HepG2 (cell line): ENCODE measurements at regions not wholly inside any gene's neighbourhood (a gene's known extent, or its start where the extent isn't known, plus 50 kb on each side); places are given as distances from the start of the nearest gene placed in this dataset.

Source experiments
- ATAC-seq: fragments of 200-7000 bp; cut with Tn5 transposase; 3 replicates; pipeline ENCODE4 v1.9.1; 2020; ENCODE audit warnings: mild to moderate bottlenecking, moderate library complexity
- BruUV-seq: library from RNA; stranded (reverse); fragments of 400-500 nt; replicated peaks from 2 replicates; lab custom pipeline; 2021; lab: Mats Ljungman, UMichigan
- CTCF ChIA-PET: fragments of 300-600 bp; formaldehyde crosslinking; extraction: SDS; loops from one replicate; lab custom pipeline; 2021; ENCODE audit warnings: low total read pairs, inconsistent platforms, low intra/inter-chr PET ratio; lab: Yijun Ruan, JAX
- POLR2A ChIA-PET: fragments of 350-600 bp; sonication (Branson Sonifier 250); formaldehyde crosslinking; loops from one replicate; lab custom pipeline; 2020; ENCODE audit warnings: antibody characterized with exemption, inconsistent platforms; lab: Yijun Ruan, JAX
- DNase-seq: peaks from one replicate; pipeline ENCODE4 v3.0.0-alpha.2; 2015; ENCODE audit warnings: low spot score
- FAIRE-seq: peaks from 3 replicates; lab custom pipeline; 2011; peaks lifted over from hg19 to GRCh38; lab: Jason Lieb, UNC
- H2AFZ ChIP-seq: one replicate; pipeline ENCODE4 v1.6.1; 2011; ENCODE audit warnings: low read length, inconsistent platforms
- H3K27ac ChIP-seq: fragments of 300-600 bp; 3 replicates; pipeline ENCODE4 v1.8.0; 2011; ENCODE audit warnings: mixed run types, mild to moderate bottlenecking, mixed read lengths, low read length, inconsistent platforms; ENCODE audit not compliant: insufficient read depth; ENCODE audit errors: extremely low read length
- H3K27me3 ChIP-seq, 2 experiments: fragments of 200-600 bp in 1 of 2; 2 replicates in 1 of 2; 3 replicates in 1 of 2; pipeline versions ENCODE4 v1.6.0 to v1.8.0; 2011; ENCODE audit warnings: low read length in 2 of 2, mild to moderate bottlenecking in 2 of 2, moderate library complexity in 2 of 2, inconsistent platforms in 1 of 2; ENCODE audit not compliant: insufficient read depth in 2 of 2, control insufficient read depth in 1 of 2
- H3K36me3 ChIP-seq, 2 experiments: fragments of 200-600 bp in 1 of 2; replicated peaks in 1 of 2; 2 replicates in 1 of 2; 3 replicates in 1 of 2; pipeline versions ENCODE4 v1.5.1 to v1.8.0; 2011; ENCODE audit warnings: low read length in 2 of 2, inconsistent platforms in 1 of 2; ENCODE audit not compliant: insufficient read depth in 2 of 2, control insufficient read depth in 1 of 2
- H3K4me1 ChIP-seq: 2 replicates; pipeline ENCODE4 v1.5.1; 2012; ENCODE audit warnings: low read length, inconsistent platforms; ENCODE audit not compliant: insufficient read depth
- H3K4me2 ChIP-seq: 2 replicates; pipeline ENCODE4 v1.6.0; 2011; ENCODE audit warnings: low read depth, low read length, inconsistent platforms
- H3K4me3 ChIP-seq, 3 experiments: fragments of 200-600 bp in 1 of 3; sonication (generic), shearing (Covaris generic) in 1 of 3; replicated peaks in 1 of 3; 2 replicates each; pipeline ENCODE4 v1.5.1; 2011 to 2016; ENCODE audit warnings: low read length in 3 of 3, inconsistent platforms in 2 of 3, low read depth in 2 of 3, mild to moderate bottlenecking in 2 of 3, control low read depth in 1 of 3, mixed read lengths in 1 of 3; ENCODE audit not compliant: insufficient read depth in 1 of 3
- H3K79me2 ChIP-seq: one replicate; pipeline ENCODE4 v1.6.1; 2011; ENCODE audit warnings: low read length, inconsistent platforms; ENCODE audit not compliant: insufficient read depth
- H3K9ac ChIP-seq: 2 replicates; pipeline ENCODE4 v1.6.0; 2011; ENCODE audit warnings: mild to moderate bottlenecking, low read depth, low read length, inconsistent platforms; ENCODE audit not compliant: insufficient read depth
- H3K9me3 ChIP-seq: 2 replicates; pipeline ENCODE4 v1.5.1; 2012; ENCODE audit warnings: mild to moderate bottlenecking, low read length
- H4K20me1 ChIP-seq: 2 replicates; pipeline ENCODE4 v1.6.0; 2011; ENCODE audit warnings: inconsistent platforms, mild to moderate bottlenecking, low read length, moderate library complexity; ENCODE audit not compliant: insufficient read depth
- ATF1 ChIP-seq: IDR thresholded peaks from 2 replicates; pipeline ENCODE4 v1.6.1; 2016; ENCODE audit warnings: mild to moderate bottlenecking, control low read depth
- ATF5 ChIP-seq: sonication (generic); formaldehyde crosslinking; IDR thresholded peaks from 2 replicates; pipeline ENCODE4 v1.4.0; 2020; ENCODE audit warnings: mild to moderate bottlenecking, low read depth, missing genetic modification reagents
- ATM ChIP-seq: fragments of 450-650 bp; IDR thresholded peaks from 2 replicates; pipeline ENCODE4 v1.7.1; 2017; ENCODE audit warnings: mild to moderate bottlenecking, borderline replicate concordance
- ELF1 ChIP-seq: sonication (generic); formaldehyde crosslinking; IDR thresholded peaks from 2 replicates; pipeline ENCODE4 v1.4.0; 2020; ENCODE audit warnings: missing genetic modification reagents
- FOXA1 ChIP-seq, 2 experiments: fragments of 450-650 bp in 1 of 2; sonication (generic) in 1 of 2; formaldehyde crosslinking in 1 of 2; IDR thresholded peaks; 2 replicates each; pipeline versions ENCODE4 v1.4.0 to v1.6.1; 2016 to 2020; ENCODE audit warnings: missing genetic modification reagents in 1 of 2
- GZF1 ChIP-seq: sonication (generic); formaldehyde crosslinking; IDR thresholded peaks from 2 replicates; pipeline ENCODE4 v1.5.1; 2020; ENCODE audit warnings: mild to moderate bottlenecking, missing genetic modification reagents
- HIC2 ChIP-seq: sonication (generic); formaldehyde crosslinking; IDR thresholded peaks from 2 replicates; pipeline ENCODE4 v1.9.0; 2022; ENCODE audit warnings: low read depth, missing genetic modification reagents
- MNT ChIP-seq: fragments of 450-650 bp; IDR thresholded peaks from 2 replicates; pipeline ENCODE4 v1.6.1; 2016
- RORA ChIP-seq: sonication (generic); formaldehyde crosslinking; IDR thresholded peaks from 2 replicates; pipeline ENCODE4 v1.5.0; 2020; ENCODE audit warnings: mild to moderate bottlenecking, missing genetic modification reagents, moderate library complexity
- TEF ChIP-seq: sonication (generic); formaldehyde crosslinking; IDR thresholded peaks from 2 replicates; pipeline ENCODE4 v1.5.0; 2020; ENCODE audit warnings: missing genetic modification reagents
- U2AF2 ChIP-seq: fragments of 200-400 bp; formaldehyde crosslinking; IDR thresholded peaks from 2 replicates; pipeline ENCODE4 v1.6.1; 2017; ENCODE audit warnings: low read depth, mild to moderate bottlenecking, low read length
- ZNF263 ChIP-seq: sonication (generic); formaldehyde crosslinking; IDR thresholded peaks from 2 replicates; pipeline ENCODE4 v1.4.0; 2020; ENCODE audit warnings: missing genetic modification reagents
- ZNF350 ChIP-seq: sonication (generic); formaldehyde crosslinking; IDR thresholded peaks from 2 replicates; pipeline ENCODE4 v1.4.0; 2020; ENCODE audit warnings: mild to moderate bottlenecking, low read depth, missing genetic modification reagents, borderline replicate concordance
- ZNF367 ChIP-seq: sonication (generic); formaldehyde crosslinking; IDR thresholded peaks from 2 replicates; pipeline ENCODE4 v1.4.0; 2020; ENCODE audit warnings: missing genetic modification reagents, borderline replicate concordance
- ZNF512 ChIP-seq: sonication (generic); formaldehyde crosslinking; IDR thresholded peaks from 2 replicates; pipeline ENCODE4 v1.4.0; 2020; ENCODE audit warnings: mild to moderate bottlenecking, missing genetic modification reagents
- ZNF691 ChIP-seq: sonication (generic); formaldehyde crosslinking; IDR thresholded peaks from 2 replicates; pipeline ENCODE4 v1.4.0; 2020; ENCODE audit warnings: missing genetic modification reagents, low read depth, mild to moderate bottlenecking, borderline replicate concordance
- ZNF709 ChIP-seq: sonication (generic); formaldehyde crosslinking; IDR thresholded peaks from 2 replicates; pipeline ENCODE4 v1.5.0; 2020; ENCODE audit warnings: mild to moderate bottlenecking, missing genetic modification reagents
- WGBS: methylation state at CpG from one replicate; pipeline ENCODE4 v1.1.6; 2017; ENCODE audit warnings: low lambda C conversion rate; 5-methylcytosine and 5-hydroxymethylcytosine counted together
- in situ Hi-C: cut with HindIII; loops from 2 replicates; pipeline ENCODE4 v1.10.0; 2017; ENCODE audit warnings: low pct_unique_long_range_greater_than_20kb; ENCODE audit not compliant: extremely low pct_ligation_motif_present
- intact Hi-C: fragments of 100-400 bp; cut with micrococcal nuclease; formaldehyde crosslinking; loops from one replicate; pipeline ENCODE4 v1.10.0; 2022; ENCODE audit not compliant: unreplicated experiment

- WGBS, result 0% methylated on average over 2 of the region's 2 CpGs
- intact Hi-C loops, result no loop called here
- no TSS peak for BruUV-seq
These were observed 184.2 kb downstream of the SLITRK6 start for GRCh38 chr13:85615031-85615430.

More at GRCh38 chr13:85615031-85615430, 184.2 kb downstream of the SLITRK6 start:
- no peaks in the 10 kb centered on the region for H3K27me3 ChIP-seq
- H3K36me3 ChIP-seq, result no peaks in the 10 kb centered on the region
- H3K4me1 ChIP-seq, result no peaks in the 10 kb centered on the region
- in situ Hi-C loops, result no loop called here
- H4K20me1 ChIP-seq, result no peaks in the 10 kb centered on the region
- TF ChIP-seq ZNF512 (CRISPR knock-in tag) (no peak), GZF1 (CRISPR knock-in tag) (no peak), ATF1 (CRISPR knock-in tag) (no peak), ATF5 (CRISPR knock-in tag) (no peak), RORA (no peak), ELF1 (CRISPR knock-in tag) (no peak), FOXA1 (IDR thresholded peaks at IDR 0.05) (no peak), FOXA1 (CRISPR knock-in tag; IDR thresholded peaks at IDR 0.05) (no peak), ZNF263 (CRISPR knock-in tag) (no peak), TEF (CRISPR knock-in tag) (no peak), MNT (no peak), ZNF709 (no peak), ZNF350 (CRISPR knock-in tag) (no peak), HIC2 (CRISPR knock-in tag) (no peak), ZNF691 (CRISPR knock-in tag) (no peak), ATM (no peak), U2AF2 (no peak), ZNF367 (CRISPR knock-in tag) (no peak)
- no peak overlapping the region for H3K27ac ChIP-seq
- no peaks in the 10 kb centered on the region for H3K79me2 ChIP-seq
- H3K4me3 ChIP-seq, result no peak overlapping the region
- POLR2A ChIA-PET, result no interaction called here
- ATAC-seq (no peak), DNase-seq (no peak), FAIRE-seq (no peak)
- H3K9ac ChIP-seq, result no peak overlapping the region
- H2AFZ ChIP-seq, result no peak overlapping the region
- H3K9me3 ChIP-seq, result no peaks in the 10 kb centered on the region
- no peak overlapping the region for H3K4me2 ChIP-seq
- CTCF ChIA-PET, result no interaction called here
